Activated effector memory CD4-positive, alpha-beta T cell treated with Interleukin-2 at 50 U/mL for 16 hours (primary cell): ENCODE measurements at regions not wholly inside any gene's neighbourhood (a gene's known extent, or its start where the extent isn't known, plus 50 kb on each side); places are given as distances from the start of the nearest gene placed in this dataset.

Experiments
- DNase-seq: peaks from one replicate; pipeline ENCODE4 v3.0.0-alpha.2; 2020

DNA sequence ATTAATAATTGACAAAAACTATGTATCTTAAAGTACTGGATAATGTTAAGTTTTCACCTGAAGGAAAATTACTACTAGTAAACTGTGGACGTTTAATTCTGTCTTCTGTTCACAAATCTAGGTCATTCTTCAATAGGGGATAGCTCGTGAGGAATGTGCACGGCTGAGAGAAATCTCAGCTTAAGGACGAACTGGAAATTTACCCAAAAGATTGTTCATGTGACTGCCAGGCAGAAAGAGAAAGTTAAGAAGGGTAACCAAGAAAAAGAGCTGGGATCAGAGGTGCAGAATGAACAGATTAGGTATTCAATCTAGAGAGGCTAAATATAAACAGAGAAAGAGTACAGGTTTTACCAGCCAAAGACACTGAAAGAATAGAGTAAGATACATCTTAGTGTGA, 245.3 kb downstream of the CASP12 start:
- DNase-seq, result no peak

DNA sequence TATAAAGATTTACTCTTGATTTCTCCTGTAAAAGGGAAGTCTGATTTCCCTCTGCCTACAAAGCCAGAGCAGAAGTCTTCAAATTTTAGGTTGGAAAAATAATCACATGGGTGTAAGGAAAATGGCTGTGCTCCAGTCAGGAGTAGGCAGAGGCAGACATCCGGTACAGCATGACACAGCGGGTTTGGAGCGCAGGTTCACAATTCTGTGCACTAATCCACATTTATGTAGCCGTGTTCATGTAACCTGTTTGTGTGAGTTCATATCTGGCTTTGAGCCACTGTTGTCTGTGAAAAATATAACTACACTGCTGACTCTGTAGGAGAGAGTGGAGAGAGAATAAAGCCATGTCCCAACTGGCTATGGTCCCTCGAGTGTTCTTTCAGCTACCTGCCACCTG, 248.0 kb downstream of the CASP12 start:
- no peak for DNase-seq

DNA sequence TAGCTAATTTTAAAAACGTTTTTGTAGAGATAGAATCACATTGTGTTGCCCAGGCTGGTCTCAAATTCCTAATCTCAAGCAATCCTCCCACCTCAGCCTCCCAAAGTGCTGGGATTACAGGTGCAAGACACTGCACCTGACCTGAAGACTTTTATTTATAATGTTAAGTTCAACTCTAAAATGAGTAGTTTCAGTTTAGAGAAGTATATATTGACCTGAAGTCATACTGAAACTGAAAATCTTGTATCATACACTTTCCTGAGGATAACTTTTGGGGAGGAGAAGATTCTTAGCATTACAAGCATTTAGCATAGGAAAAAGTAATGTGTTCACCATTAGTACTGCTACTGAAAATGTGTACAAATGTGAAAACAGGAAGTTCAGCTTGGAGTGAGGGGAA, 249.3 kb downstream of the CASP12 start:
- no peak for DNase-seq

DNA sequence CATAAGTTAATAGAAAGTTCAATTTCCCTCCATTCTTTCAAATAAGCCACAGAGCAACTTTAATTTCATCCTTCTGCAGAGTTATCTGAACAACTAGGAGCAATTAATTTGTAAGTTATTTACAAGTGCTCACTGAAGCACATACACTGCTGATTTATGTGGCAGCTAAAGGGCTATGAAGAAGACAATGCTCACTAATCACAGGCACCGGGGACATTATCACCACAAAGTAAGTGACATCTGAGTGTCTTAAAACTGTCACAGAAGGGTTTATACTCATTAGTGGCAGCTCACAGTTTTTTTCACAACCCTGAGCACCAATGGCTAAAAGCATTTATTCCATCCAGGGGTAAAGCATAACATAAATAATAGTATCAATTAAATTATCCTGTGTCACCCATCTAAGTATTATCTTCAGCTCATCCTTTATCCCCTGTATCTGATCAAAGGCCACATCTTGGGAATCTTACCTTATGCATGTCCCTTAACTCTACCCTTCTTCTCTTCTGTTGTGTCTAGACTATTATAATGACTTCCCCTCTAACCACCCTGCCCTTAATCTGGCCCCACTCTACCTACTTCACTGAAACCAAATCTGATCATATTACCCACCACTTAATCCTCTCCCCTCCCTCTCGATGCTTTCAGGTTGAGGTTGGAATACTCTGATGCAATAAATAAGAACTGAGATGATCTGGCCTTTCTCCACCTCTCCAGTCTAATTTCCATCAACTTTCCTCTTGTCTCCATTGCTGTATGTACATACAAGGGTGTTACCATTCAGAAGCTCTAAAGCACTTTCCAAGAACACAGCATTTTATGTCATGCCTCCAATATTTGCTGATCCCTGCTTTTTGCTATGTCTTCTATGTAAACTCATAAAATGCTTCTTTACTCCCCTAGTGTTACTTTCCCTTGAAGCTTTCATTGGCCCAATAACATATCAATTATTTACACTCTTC, 252.7 kb downstream of the CASP12 start:
- DNase-seq, result no peak

DNA sequence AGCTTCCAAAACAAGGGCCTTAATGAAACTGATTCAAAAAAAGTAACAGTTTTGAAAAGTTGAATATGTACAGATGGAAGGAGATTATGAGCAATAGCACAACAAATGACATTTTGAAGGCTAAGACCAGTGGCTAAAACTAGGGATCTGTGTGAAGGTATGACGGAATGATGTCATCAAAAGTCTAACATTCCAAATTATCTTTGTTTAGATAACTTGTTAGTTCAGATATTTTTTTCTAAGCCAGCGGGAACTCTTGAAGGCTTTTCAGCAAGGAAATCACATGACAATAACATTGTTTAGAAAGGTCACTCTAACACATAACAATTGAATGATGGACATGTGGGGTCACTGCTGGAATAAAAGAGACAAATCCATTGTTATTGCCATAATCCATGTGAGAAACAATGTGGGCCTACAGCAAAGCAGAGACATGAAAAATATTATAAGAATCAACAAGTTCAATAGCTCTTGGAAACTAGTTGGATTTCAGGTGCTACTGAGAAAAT, 260.5 kb downstream of the CASP12 start:
- no peak for DNase-seq

DNA sequence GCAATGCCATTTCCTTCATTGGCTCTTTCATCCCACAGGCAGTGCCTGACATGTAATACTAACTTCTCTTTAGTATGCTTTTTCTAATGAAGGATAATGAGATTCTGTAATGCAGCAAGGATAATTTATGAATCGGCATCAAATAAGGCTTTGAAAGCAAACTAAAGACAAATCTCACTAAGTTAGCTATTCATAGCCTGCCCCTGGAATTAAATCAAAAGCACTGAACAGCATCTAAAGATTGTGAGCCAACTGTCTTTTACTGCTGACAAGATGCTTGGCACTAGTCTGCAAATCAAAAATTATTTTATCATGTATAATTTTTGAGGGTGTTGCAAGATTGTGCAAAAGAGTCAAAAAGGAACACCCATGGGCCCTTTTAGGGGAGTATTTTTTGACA, 265.0 kb downstream of the CASP12 start:
- DNase-seq, result no peak

DNA sequence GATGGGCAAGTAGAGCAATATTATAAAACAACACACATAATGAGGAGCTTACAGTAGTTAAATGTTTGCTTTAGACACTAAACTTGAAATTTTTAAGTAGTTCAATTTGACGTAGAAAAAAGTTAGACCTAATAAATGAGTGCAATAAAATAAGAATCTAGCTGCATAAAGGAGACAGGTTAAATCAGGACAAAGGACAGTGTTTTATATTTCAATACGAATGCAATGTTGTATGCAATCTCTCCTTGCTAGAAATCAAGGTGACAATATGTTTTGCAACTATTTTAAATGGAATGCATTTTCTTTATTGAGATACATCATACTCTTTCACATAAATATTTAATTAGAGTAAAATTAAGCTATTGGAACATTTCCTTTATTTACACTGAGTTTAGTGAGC, 267.9 kb downstream of the CASP12 start:
- DNase-seq, result no peak

DNA sequence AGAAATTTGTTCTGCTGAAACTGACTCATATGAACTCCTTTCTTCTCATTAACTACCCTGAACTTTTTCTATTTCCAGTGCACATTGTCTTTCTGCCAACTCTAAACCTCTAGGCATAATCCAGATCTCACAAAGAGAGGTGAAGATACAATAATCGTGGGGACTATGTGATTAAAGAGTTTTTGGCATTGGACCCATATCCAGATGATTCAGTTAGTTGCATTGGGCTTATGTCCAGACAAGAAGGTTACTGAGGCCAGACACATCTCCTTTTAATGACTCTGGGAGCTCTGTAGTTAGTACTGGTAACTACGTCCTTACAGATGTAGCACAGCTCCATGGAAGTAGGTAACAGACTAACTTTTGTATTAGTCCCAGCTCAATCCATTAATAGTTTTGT, 273.0 kb downstream of the CASP12 start:
- no peak for DNase-seq

DNA sequence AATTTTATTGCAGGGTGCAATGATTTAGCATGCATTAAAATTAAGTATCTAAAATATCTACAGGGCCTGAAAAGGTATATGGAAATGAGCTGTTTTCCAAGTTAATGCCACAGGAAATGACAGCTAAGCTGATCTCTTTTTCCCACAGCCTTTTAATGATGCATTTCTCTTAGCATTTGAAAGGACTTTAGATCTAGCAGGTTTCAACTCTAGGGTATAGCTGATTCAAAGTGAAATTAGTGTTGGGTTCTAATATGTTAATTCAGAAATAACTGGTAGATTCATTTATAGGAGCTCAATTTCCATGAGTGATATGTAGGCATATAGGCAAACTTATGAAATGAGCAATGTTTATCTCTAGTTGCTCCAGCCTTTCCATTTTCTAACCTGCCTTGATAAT, 274.2 kb downstream of the CASP12 start:
- no peak for DNase-seq

DNA sequence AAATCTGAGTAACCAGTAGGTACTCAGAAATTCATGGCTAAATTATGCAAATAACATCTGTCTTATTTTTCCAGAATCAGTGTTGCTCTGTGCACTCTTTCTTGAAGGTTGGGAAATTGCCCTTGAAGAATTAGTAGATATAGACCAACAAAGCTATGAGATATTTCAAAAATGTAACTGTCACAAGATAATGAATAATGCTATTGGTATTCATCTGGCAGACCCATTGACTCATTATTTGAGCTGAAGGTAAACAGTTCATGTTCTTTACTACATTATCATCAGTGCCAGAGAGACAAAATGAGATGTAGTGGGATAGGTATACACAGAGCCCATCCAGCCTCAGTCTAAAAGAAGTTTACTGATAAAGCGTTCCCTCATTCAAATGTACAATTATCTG, 274.7 kb downstream of the CASP12 start:
- DNase-seq, result no peak

DNA sequence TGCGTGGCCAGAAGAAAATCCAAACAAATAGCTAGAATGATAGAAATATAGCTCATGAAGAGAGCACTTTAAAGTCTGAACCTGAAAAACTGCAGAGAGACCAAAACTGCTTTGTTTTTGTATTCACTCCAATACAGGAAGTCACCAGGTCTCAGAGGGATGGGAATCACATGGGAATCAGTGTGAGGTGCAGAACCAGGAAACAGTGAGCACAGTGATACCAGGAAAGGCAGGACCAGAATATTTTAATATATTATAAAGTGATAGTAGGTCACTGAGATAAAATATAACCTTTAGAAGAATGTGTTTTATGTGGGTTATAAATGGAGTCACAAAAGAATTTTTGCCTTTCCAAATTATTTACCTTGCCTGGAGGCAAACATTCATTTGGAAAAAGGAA, 277.3 kb downstream of the CASP12 start:
- DNase-seq, result no peak

DNA sequence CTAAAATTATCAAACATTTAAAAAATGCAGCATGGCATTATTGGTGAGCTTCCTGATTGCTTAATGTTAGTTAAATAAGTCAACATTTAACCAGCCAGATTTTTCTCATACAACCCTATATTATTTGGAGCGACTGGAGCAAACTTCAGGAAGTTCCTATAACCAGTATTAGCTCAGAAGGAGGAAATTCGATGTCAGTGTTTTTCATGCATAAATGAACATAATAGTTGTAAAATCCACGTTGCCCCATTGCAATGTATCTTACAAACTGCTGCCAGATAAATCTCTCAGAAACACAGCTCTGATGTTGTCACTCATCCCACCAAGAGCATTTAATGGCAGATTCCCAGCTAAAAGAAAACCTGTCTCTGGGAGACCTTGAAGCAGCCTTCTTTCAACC, 278.5 kb downstream of the CASP12 start:
- no peak for DNase-seq

DNA sequence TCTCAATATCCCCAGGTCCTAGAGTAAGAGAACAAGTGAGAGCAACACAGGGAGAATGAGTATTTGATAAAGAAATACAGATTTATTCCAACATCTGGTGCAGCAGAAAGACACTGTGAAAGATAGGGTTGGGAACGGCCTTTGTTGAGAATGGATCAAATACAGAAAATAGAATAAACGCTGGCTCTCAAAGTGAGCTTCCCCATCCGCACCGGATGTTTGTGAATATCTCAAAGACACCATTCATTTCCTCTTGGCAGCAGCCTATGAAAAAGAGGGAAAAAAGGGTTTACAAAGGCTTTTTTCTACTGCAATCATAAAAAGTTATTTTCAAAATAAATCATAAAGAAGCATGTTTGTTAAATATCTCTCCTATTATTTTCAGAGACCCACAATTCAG, 279.3 kb downstream of the CASP12 start:
- DNase-seq, result no peak

DNA sequence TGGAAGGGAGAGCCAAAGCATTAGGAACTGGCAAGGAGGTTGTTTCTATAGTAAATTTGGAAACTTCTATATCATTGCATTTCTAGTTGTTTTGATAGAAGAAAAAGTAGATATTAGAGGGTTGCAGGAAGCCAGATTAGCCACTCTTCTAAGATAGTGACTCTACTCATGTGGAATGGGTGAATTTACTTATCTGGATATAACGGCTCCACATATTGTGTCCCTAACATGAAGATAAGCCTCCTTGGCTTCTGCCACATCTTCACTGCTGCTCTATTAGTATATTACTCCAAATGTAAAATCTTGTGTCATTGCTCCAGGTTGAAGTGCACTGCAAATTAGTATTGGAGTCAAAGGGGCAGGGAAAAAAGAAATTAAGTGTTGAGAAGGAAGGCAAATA, 283.3 kb downstream of the CASP12 start:
- no peak for DNase-seq

DNA sequence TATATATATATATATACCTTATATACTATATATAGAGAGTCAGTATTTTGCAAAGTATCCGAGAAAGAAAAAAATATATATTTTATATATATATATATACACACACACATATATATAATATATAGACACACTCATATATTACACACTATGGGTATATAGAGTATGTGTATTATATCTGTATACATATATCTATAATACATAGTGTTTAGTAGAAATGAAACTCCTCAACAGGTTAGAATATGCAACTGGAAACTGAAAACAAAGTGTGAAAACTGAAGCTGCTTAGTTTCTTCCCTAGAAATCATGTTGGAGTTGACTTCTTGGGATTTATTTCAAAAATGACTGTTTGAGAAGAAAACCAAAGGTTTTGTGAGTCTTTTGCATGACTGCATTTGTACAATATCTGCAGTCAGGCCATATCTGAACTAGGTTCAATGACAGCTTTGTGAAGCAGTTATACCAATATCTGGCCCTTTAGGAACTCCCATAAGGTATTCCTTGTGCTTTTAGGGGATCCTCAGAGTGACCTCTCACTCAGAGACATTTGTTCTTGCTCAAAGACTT, 284.1 kb downstream of the CASP12 start:
- DNase-seq, result no peak

DNA sequence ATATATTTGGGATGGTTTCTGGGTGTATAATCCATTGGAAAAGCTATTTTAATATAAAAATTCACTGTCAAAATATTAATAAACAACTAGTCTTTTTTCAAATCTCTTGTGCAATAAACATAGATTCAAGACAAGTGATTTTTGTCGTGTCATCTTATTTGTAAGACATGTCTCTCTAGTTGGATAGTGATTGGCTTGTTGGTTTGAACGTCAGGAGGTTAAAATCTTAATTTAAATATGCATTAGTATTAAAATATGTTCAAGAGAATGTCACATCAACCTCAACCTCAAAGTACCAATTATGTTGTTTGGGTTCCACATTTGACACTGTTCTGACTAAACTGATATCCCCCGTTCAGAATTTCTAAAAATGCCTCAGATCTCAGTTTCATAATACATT, 287.6 kb downstream of the CASP12 start:
- no peak for DNase-seq

DNA sequence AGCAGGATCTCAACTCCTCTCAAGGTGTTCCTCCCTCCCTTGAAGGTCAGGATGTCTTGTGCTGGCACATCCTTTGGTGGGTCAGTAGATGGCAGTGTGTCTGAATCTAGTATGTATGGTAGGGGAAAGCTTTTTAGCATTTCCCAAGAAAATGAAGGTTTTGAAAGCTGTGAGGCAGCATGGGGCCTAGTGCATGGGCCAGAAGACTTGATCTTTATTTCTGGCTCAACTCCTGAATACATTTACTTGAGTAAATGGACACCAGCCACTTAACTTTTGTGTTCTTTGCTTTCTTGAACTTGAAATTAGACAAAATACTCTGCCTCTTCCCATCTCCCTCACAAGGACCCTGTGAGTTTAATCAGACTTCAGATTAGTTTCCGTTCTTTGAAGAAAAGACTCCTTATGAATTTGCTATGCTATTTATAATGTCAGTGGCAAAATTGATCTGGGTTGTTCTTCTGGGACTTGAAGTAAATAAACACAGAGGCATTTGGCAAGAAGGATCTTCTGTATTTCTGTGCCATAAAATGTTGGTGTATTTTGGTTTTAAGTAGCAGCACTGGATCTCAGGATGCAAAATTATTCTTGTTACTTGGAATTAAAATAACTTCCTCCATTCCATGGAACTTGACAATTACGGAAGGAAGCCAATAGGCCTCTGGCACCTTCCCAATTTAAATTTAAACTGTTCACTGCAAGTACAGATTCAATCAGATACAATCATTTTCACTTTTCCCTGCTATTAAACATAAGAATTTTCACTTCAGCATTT, 288.8 kb downstream of the CASP12 start:
- DNase-seq, result peak; percentile 5

DNA sequence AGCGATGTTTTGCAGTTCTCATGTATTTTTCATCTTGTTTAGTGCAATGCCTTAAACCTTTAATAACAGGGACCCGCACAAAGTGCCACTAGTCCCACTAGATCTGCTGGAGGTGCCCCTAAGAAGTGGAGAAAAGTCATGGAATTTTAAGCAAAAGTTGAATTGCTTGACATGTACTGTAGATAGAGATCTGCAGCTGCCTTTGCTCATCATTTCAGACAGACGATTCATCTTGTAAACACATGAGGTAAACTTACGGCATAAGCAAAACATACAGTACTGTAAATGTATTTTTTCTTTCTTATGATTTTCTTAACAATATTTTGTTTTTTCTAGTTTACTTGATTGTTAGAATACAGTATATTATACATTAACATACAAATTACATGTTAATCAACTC, 295.6 kb downstream of the CASP12 start:
- no peak for DNase-seq

DNA sequence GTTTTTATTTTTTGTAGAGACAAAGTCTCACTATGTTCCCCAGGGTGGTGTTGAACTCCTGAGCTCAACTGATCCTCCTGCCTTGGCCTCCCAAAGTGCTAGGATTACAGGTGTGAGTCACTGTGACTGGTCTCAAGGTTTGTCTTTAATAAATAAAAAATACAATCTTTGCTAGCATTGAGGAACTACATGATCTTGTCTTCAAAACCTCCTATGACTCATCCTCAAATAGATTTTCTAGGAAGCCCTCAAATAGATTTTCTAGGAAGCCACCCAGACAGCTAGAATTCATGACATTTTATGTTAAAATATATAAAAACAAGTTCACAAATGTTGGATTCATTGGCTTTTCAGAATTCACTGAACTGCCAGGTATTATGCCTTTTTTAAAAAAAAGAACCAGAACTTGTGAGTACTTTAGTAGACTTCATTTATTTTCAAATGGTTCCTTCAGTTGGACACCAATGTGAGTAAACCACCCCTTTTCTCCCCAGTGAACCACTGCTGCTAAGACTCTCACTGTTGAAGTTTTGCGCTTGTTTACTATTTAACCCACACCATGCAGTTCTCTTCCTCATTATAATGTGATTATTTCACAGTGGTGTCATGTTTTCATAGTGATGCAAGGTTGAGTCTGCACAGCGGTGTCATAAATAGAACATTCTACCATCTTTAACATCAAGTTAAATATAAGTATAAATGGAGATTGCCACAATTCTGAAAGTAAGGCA, 303.9 kb downstream of the CASP12 start:
- DNase-seq, result no peak

DNA sequence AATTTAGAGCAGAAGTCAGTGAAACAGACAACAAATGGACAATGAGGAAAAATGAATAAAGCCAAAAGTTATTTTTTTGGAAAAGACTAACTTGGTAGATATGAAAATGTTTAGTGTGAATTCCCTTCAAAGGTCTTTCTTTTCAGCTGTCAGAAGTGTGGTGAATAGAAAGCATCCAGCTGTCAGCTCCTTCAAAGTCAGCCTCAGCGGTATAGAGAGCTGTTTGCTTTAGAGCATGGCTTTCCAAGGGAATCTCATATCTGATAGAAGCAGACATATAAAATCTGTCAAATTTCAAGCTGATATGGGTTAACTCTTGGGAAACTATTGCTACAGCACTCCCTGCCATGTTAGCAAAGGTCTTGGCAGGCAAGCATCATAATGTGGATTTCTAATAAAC, 309.3 kb downstream of the CASP12 start:
- no peak for DNase-seq

DNA sequence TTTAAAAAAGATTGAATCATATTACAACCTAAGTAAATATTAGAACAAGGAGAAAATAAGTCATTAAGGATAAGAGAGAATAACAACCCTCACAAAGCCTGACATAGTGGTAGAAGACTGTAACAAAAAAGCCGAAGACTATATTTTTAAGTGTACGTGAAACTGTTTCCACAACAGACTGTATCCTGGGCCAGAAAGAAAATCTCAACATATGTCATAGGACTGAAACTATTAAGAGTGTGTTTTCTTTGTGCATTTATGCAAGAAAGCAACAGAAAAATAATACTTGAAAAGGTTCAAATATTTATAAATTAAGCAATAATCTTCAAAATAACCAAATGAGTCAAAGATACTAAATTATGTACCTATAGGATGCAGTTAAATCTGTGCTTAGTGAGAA, 309.8 kb downstream of the CASP12 start:
- DNase-seq, result no peak

DNA sequence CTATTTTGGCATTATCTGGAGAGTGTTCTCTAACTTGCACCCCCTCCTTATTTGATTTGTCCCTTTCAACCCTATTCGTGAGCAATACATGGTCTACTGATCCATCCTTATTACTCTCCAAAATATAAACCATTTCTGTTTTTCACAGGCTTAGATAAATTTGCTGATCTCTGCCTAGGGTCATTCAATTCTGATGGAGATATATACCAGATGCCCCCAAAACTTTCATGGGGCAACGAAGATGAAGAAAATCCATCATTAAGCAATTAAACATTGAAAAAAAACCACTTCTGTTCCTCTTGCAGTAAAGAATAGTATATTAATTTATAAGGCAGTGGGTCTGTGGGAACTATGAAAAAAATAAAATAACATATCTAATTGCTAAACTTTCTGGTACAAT, 313.4 kb downstream of the CASP12 start:
- no peak for DNase-seq

DNA sequence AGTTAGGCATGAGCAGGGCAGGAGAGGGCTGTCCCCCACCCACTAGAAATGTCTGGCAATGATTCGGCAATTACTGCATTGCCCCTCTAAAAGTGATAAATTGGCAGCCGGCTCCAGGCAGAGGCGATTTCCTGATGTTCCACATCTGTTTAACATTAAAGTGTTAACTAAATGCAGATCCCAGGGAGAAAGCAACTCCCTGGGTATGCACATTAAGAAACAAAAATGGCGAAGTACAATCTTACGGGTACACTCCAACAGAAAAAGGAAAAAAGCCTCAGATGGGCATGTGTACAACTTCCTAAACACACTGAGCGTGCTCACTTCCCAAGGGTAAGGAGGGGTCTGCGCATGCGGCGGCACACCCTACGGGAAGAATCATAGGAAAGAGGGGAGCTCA, 314.4 kb downstream of the CASP12 start:
- DNase-seq, result no peak
